Endodermal cell (in vitro differentiated cells): ENCODE measurements at regions not wholly inside any gene's neighbourhood (a gene's known extent, or its start where the extent isn't known, plus 50 kb on each side); places are given as distances from the start of the nearest gene placed in this dataset.

Source experiments
- DNase-seq: peaks from one replicate; pipeline ENCODE4 v3.0.0-alpha.2; 2017
- H3K27ac ChIP-seq: 2 replicates; pipeline ENCODE4 v1.5.1; 2013; ENCODE audit warnings: mild to moderate bottlenecking, low read depth, low read length, moderate library complexity
- H3K27me3 ChIP-seq: 2 replicates; pipeline ENCODE4 v1.6.1; 2013; ENCODE audit warnings: mild to moderate bottlenecking, low read length, moderate library complexity; ENCODE audit not compliant: insufficient read depth, control insufficient read depth, poor library complexity, severe bottlenecking
- H3K36me3 ChIP-seq: 2 replicates; pipeline ENCODE4 v1.7.0; 2013; ENCODE audit warnings: mild to moderate bottlenecking, low read length, moderate library complexity; ENCODE audit not compliant: control insufficient read depth, insufficient read depth
- H3K4me1 ChIP-seq: one replicate; pipeline ENCODE4 v1.7.0; 2013; ENCODE audit warnings: low read length; ENCODE audit not compliant: control insufficient read depth, insufficient read depth
- H3K4me3 ChIP-seq: 2 replicates; pipeline ENCODE4 v1.5.1; 2013; ENCODE audit warnings: mild to moderate bottlenecking, low read length, moderate library complexity
- H3K9ac ChIP-seq: 2 replicates; pipeline ENCODE4 v1.6.1; 2013; ENCODE audit warnings: mild to moderate bottlenecking, low read length, moderate library complexity; ENCODE audit not compliant: poor library complexity, severe bottlenecking; ENCODE audit errors: extremely low read depth
- H3K9me3 ChIP-seq: 2 replicates; pipeline ENCODE4 v1.6.1; 2013; ENCODE audit warnings: mild to moderate bottlenecking, low read length, moderate library complexity; ENCODE audit not compliant: control insufficient read depth
- H3K27ac Mint-ChIP-seq: 2 replicates; pipeline ENCODE4 v1.8.0; 2020; ENCODE audit warnings: mixed read lengths
- H3K27me3 Mint-ChIP-seq: 2 replicates; pipeline ENCODE4 v1.8.0; 2021; ENCODE audit warnings: mild to moderate bottlenecking, mixed read lengths; ENCODE audit not compliant: insufficient read depth
- H3K36me3 Mint-ChIP-seq: 2 replicates; pipeline ENCODE4 v1.8.0; 2020; ENCODE audit warnings: low read depth, mixed read lengths
- H3K4me1 Mint-ChIP-seq: 2 replicates; pipeline ENCODE4 v1.8.0; 2020; ENCODE audit warnings: mixed read lengths
- H3K4me3 Mint-ChIP-seq: 2 replicates; pipeline ENCODE4 v1.8.0; 2020; ENCODE audit warnings: mild to moderate bottlenecking, moderate library complexity, mixed read lengths
- H3K9me3 Mint-ChIP-seq: 2 replicates; pipeline ENCODE4 v1.8.0; 2020; ENCODE audit warnings: mild to moderate bottlenecking, mixed read lengths
- CTCF ChIP-seq: fragments of 200-600 bp; sonication (generic); conservative IDR thresholded peaks from 2 replicates; pipeline ENCODE4 v1.5.0; 2021; ENCODE audit warnings: antibody characterized with exemption, mild to moderate bottlenecking
- WGBS, 2 experiments: methylation state at CpG; one replicate each; pipeline versions ENCODE4 v1.1.5 to v1.1.7; 2013; ENCODE audit warnings: missing lambda C conversion rate in 2 of 2, mixed read lengths in 1 of 2; ENCODE audit not compliant: insufficient coverage in 1 of 2, insufficient read length in 1 of 2; 5-methylcytosine and 5-hydroxymethylcytosine counted together

GRCh38 chr4:138010639-138011038 is 231.5 kb downstream of the SLC7A11 start:
- Histone ChIP-seq H3K27ac (no peak overlapping the region), H3K27me3 (no peaks in the 10 kb centered on the region), H3K4me1 (no peaks in the 10 kb centered on the region), H3K9ac (no peak overlapping the region), H3K9me3 (no peaks in the 10 kb centered on the region), H3K36me3 (no peaks in the 10 kb centered on the region), H3K4me3 (no peak overlapping the region)
- Mint-ChIP-seq H3K27me3 (no peaks in the 10 kb centered on the region), H3K4me3 (no peak overlapping the region), H3K4me1 (no peaks in the 10 kb centered on the region), H3K9me3 (no peaks in the 10 kb centered on the region), H3K27ac (no peak overlapping the region), H3K36me3 (no peaks in the 10 kb centered on the region)
- no peak for DNase-seq
- no peak for TF ChIP-seq CTCF

- H3K9ac ChIP-seq = no peak overlapping the region
- H3K4me3 ChIP-seq = no peak overlapping the region
- H3K4me1 ChIP-seq = no peaks in the 10 kb centered on the region
- Mint-ChIP-seq H3K36me3 (no peaks in the 10 kb centered on the region), H3K9me3 (no peaks in the 10 kb centered on the region), H3K4me1 (peaks cover 6% of the 10 kb centered on the region), H3K4me3 (no peak overlapping the region), H3K27ac (no peak overlapping the region), H3K27me3 (no peaks in the 10 kb centered on the region)
- peak; percentile 74 for TF ChIP-seq CTCF
- 100% methylated on average over 1 of the region's 1 CpG for WGBS, 2 experiments
- H3K9me3 ChIP-seq = no peaks in the 10 kb centered on the region
- no peak overlapping the region for H3K27ac ChIP-seq
- H3K27me3 ChIP-seq = no peaks in the 10 kb centered on the region
- no peaks in the 10 kb centered on the region for H3K36me3 ChIP-seq
- no peak for DNase-seq
Observed at GRCh38 chr4:138007572-138007971, 234.6 kb downstream of the SLC7A11 start.

- H3K4me1 Mint-ChIP-seq = peaks cover 9% of the 10 kb centered on the region
- no peak overlapping the region for H3K27ac ChIP-seq
- H3K4me3 ChIP-seq = no peak overlapping the region
- H3K9ac ChIP-seq = no peak overlapping the region
- H3K4me3 Mint-ChIP-seq = no peak overlapping the region
- H3K36me3 Mint-ChIP-seq = no peaks in the 10 kb centered on the region
- H3K27me3 Mint-ChIP-seq = no peaks in the 10 kb centered on the region
- H3K27me3 ChIP-seq = no peaks in the 10 kb centered on the region
- no peak for DNase-seq
- no peaks in the 10 kb centered on the region for H3K9me3 Mint-ChIP-seq
- no peak overlapping the region for H3K27ac Mint-ChIP-seq
- H3K4me1 ChIP-seq = no peaks in the 10 kb centered on the region
- no peak for TF ChIP-seq CTCF
- no peaks in the 10 kb centered on the region for H3K9me3 ChIP-seq
- 83% methylated on average over 1 of the region's 1 CpG; no CpG with 5 or more reads in 1 of the 2 experiments for WGBS, 2 experiments
- no peaks in the 10 kb centered on the region for H3K36me3 ChIP-seq
Observed at GRCh38 chr4:138005486-138005885, 236.7 kb downstream of the SLC7A11 start.
